ENCODE measurements at regions not wholly inside any gene's neighbourhood (a gene's known extent, or its start where the extent isn't known, plus 50 kb on each side); places are given as distances from the start of the nearest gene placed in this dataset.

GRCh38 chr1:232574889-232575762 is 54.8 kb downstream of the SIPA1L2 start:
- TF ChIP-seq RARB (CRISPR knock-in tag; IDR thresholded peaks at IDR 0.05) (no peak), ARNTL (CRISPR knock-in tag; IDR thresholded peaks at IDR 0.05; ENCODE audit: borderline replicate concordance, low read depth) (no peak), PATZ1 (CRISPR knock-in tag; IDR thresholded peaks at IDR 0.05; ENCODE audit: borderline replicate concordance) (no peak), CREB5 (CRISPR knock-in tag; IDR thresholded peaks at IDR 0.05; ENCODE audit: low read depth) (no peak), ZNF70 (CRISPR knock-in tag; IDR thresholded peaks at IDR 0.05) (no peak), ZFP30 (CRISPR knock-in tag; IDR thresholded peaks at IDR 0.05) (no peak), CSDC2 (CRISPR knock-in tag; IDR thresholded peaks at IDR 0.05) (no peak), GLIS3 (CRISPR knock-in tag; IDR thresholded peaks at IDR 0.05) (no peak), ZC3H10 (CRISPR knock-in tag; IDR thresholded peaks at IDR 0.05) (no peak), ISL1 (CRISPR knock-in tag; IDR thresholded peaks at IDR 0.05) (no peak), CSRNP3 (CRISPR knock-in tag; IDR thresholded peaks at IDR 0.05) (no peak), ZNF8 (CRISPR knock-in tag; IDR thresholded peaks at IDR 0.05) (no peak)
- TF ChIP-seq, protein P1, sequence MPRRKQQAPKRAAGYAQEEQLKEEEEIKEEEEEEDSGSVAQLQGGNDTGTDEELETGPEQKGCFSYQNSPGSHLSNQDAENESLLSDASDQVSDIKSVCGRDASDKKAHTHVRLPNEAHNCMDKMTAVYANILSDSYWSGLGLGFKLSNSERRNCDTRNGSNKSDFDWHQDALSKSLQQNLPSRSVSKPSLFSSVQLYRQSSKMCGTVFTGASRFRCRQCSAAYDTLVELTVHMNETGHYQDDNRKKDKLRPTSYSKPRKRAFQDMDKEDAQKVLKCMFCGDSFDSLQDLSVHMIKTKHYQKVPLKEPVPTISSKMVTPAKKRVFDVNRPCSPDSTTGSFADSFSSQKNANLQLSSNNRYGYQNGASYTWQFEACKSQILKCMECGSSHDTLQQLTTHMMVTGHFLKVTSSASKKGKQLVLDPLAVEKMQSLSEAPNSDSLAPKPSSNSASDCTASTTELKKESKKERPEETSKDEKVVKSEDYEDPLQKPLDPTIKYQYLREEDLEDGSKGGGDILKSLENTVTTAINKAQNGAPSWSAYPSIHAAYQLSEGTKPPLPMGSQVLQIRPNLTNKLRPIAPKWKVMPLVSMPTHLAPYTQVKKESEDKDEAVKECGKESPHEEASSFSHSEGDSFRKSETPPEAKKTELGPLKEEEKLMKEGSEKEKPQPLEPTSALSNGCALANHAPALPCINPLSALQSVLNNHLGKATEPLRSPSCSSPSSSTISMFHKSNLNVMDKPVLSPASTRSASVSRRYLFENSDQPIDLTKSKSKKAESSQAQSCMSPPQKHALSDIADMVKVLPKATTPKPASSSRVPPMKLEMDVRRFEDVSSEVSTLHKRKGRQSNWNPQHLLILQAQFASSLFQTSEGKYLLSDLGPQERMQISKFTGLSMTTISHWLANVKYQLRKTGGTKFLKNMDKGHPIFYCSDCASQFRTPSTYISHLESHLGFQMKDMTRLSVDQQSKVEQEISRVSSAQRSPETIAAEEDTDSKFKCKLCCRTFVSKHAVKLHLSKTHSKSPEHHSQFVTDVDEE (CRISPR knock-in tag; IDR thresholded peaks at IDR 0.05), result no peak
